ENCODE measurements at regions not wholly inside any gene's neighbourhood (a gene's known extent, or its start where the extent isn't known, plus 50 kb on each side); places are given as distances from the start of the nearest gene placed in this dataset.

DNA sequence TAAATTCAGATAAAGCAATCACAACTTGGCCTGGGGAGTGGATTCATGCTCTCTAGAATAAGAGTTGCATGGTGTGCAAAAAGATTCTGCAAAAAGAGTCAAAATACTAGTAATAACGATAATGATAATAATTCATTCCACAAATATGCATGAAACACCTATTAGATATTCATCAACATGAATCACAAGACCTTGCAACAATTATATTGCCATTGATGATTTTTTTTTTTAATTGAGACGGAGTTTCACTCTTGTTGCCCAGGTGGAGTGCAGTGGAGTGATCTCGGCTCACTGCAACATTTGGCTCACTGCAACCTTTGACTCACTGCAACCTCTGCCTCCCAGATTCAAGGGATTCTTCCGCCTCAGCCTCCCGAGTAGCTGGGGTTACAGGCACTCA is 109.2 kb upstream of the FLRT2 start:
- TF ChIP-seq PAX5 (IDR thresholded peaks at IDR 0.05; ENCODE audit: insufficient read depth, low read length, severe bottlenecking) = no peak
- TF ChIP-seq POLR2AphosphoS5 (IDR thresholded peaks at IDR 0.05; ENCODE audit: low read depth, low read length) = no peak
- TF ChIP-seq POLR2A (IDR thresholded peaks at IDR 0.05; ENCODE audit: low read depth, low read length) = no peak
- no peak for TF ChIP-seq TAF1 (IDR thresholded peaks at IDR 0.05; ENCODE audit: low read depth, low read length)
- no peak for TF ChIP-seq POU2F2 (IDR thresholded peaks at IDR 0.05; ENCODE audit: low read depth, low read length)
- TF ChIP-seq SPI1 (IDR thresholded peaks at IDR 0.05; ENCODE audit: low read depth, low read length) = no peak

Data from GM12891 (cell line).